MG63 (cell line): ENCODE measurements at regions not wholly inside any gene's neighbourhood (a gene's known extent, or its start where the extent isn't known, plus 50 kb on each side); places are given as distances from the start of the nearest gene placed in this dataset.
A peak's percentile ranks its signal among the peaks of the same experiment; 100 is the strongest.

Experiments used
- DNase-seq: peaks from one replicate; pipeline ENCODE4 v3.0.0-alpha.2; 2020
- H3K27me3 ChIP-seq: fragments of 250-450 bp; sonication (Bioruptor Pico); 2 replicates; pipeline ENCODE4 v1.5.1; 2020; ENCODE audit warnings: mild to moderate bottlenecking, moderate library complexity
- H3K36me3 ChIP-seq: fragments of 250-450 bp; sonication (Bioruptor Pico); 2 replicates; pipeline ENCODE4 v1.5.1; 2020; ENCODE audit warnings: mild to moderate bottlenecking, moderate library complexity
- H3K4me3 ChIP-seq: fragments of 250-450 bp; sonication (Bioruptor Pico); 2 replicates; pipeline ENCODE4 v1.5.1; 2020; ENCODE audit warnings: mild to moderate bottlenecking, moderate library complexity
- H3K9me3 ChIP-seq: fragments of 250-450 bp; sonication (Bioruptor Pico); 2 replicates; pipeline ENCODE4 v1.5.1; 2020; ENCODE audit warnings: mild to moderate bottlenecking, moderate library complexity

- Histone ChIP-seq H3K27me3 (no peaks in the 10 kb centered on the region), H3K4me3 (no peak overlapping the region), H3K36me3 (no peaks in the 10 kb centered on the region), H3K9me3 (peaks cover 3% of the 10 kb centered on the region; the same call in 1 of the 2 replicates)
- peak; percentile 4 for DNase-seq
Measured at GRCh38 chr12:88763536-88764100, 183.3 kb upstream of the KITLG start.

- no peak for DNase-seq
- H3K36me3 ChIP-seq, result no peaks in the 10 kb centered on the region
- no peaks in the 10 kb centered on the region for H3K27me3 ChIP-seq
- no peak overlapping the region for H3K4me3 ChIP-seq
- H3K9me3 ChIP-seq, result no peaks in the 10 kb centered on the region
Measured at GRCh38 chr12:88758176-88758575, 177.9 kb upstream of the KITLG start.

GRCh38 chr12:88756917-88757316 lies 176.6 kb upstream of the KITLG start:
- no peak for DNase-seq
- Histone ChIP-seq H3K36me3 (no peaks in the 10 kb centered on the region), H3K4me3 (no peak overlapping the region), H3K27me3 (no peaks in the 10 kb centered on the region), H3K9me3 (no peaks in the 10 kb centered on the region)

GRCh38 chr12:88756153-88756552 lies 175.9 kb upstream of the KITLG start:
- H3K9me3 ChIP-seq, result no peaks in the 10 kb centered on the region
- H3K4me3 ChIP-seq, result no peak overlapping the region
- DNase-seq, result no peak
- H3K36me3 ChIP-seq, result no peaks in the 10 kb centered on the region
- no peaks in the 10 kb centered on the region for H3K27me3 ChIP-seq

GRCh38 chr12:88753707-88754106 lies 173.4 kb upstream of the KITLG start:
- H3K27me3 ChIP-seq, result no peaks in the 10 kb centered on the region
- H3K36me3 ChIP-seq, result no peaks in the 10 kb centered on the region
- H3K4me3 ChIP-seq, result no peak overlapping the region
- no peaks in the 10 kb centered on the region for H3K9me3 ChIP-seq
- no peak for DNase-seq

- H3K4me3 ChIP-seq, result no peak overlapping the region
- no peaks in the 10 kb centered on the region for H3K9me3 ChIP-seq
- H3K27me3 ChIP-seq, result no peaks in the 10 kb centered on the region
- H3K36me3 ChIP-seq, result no peaks in the 10 kb centered on the region
- DNase-seq, result no peak
Measured at GRCh38 chr12:88753066-88753465, 172.8 kb upstream of the KITLG start.

- Histone ChIP-seq H3K9me3 (no peaks in the 10 kb centered on the region), H3K36me3 (no peaks in the 10 kb centered on the region), H3K4me3 (no peak overlapping the region), H3K27me3 (no peaks in the 10 kb centered on the region)
- DNase-seq, result no peak
Measured at GRCh38 chr12:88752183-88752582, 171.9 kb upstream of the KITLG start.

- Histone ChIP-seq H3K9me3 (no peaks in the 10 kb centered on the region), H3K27me3 (no peaks in the 10 kb centered on the region), H3K36me3 (no peaks in the 10 kb centered on the region), H3K4me3 (no peak overlapping the region)
- DNase-seq, result no peak
Measured at GRCh38 chr12:88750867-88751543, 170.7 kb upstream of the KITLG start.

- H3K9me3 ChIP-seq, result no peaks in the 10 kb centered on the region
- no peaks in the 10 kb centered on the region for H3K27me3 ChIP-seq
- no peak for DNase-seq
- H3K4me3 ChIP-seq, result no peak overlapping the region
- no peaks in the 10 kb centered on the region for H3K36me3 ChIP-seq
Measured at GRCh38 chr12:88746386-88746785, 166.1 kb upstream of the KITLG start.

- DNase-seq, result no peak
- Histone ChIP-seq H3K9me3 (no peaks in the 10 kb centered on the region), H3K4me3 (no peak overlapping the region), H3K27me3 (no peaks in the 10 kb centered on the region), H3K36me3 (no peaks in the 10 kb centered on the region)
Measured at GRCh38 chr12:88743946-88744685, 163.8 kb upstream of the KITLG start.

GRCh38 chr12:88737838-88738472 lies 157.7 kb upstream of the KITLG start:
- DNase-seq, result no peak
- Histone ChIP-seq H3K27me3 (no peaks in the 10 kb centered on the region), H3K36me3 (no peaks in the 10 kb centered on the region; the same call in 1 of the 2 replicates), H3K9me3 (no peaks in the 10 kb centered on the region), H3K4me3 (no peak overlapping the region)

- H3K4me3 ChIP-seq, result no peak overlapping the region
Measured at GRCh38 chr12:88736031-88736430, 155.8 kb upstream of the KITLG start.

GRCh38 chr12:88733008-88733407 lies 152.7 kb upstream of the KITLG start:
- Histone ChIP-seq H3K4me3 (no peak overlapping the region), H3K9me3 (no peaks in the 10 kb centered on the region; the same call in 1 of the 2 replicates), H3K36me3 (no peaks in the 10 kb centered on the region; the same call in 1 of the 2 replicates), H3K27me3 (no peaks in the 10 kb centered on the region)
- no peak for DNase-seq

More at GRCh38 chr12:88736031-88736430, 155.8 kb upstream of the KITLG start:
- no peaks in the 10 kb centered on the region for H3K9me3 ChIP-seq
- no peaks in the 10 kb centered on the region for H3K27me3 ChIP-seq
- no peaks in the 10 kb centered on the region; the same call in 1 of the 2 replicates for H3K36me3 ChIP-seq
- no peak for DNase-seq

GRCh38 chr12:88729196-88729595 lies 148.9 kb upstream of the KITLG start:
- Histone ChIP-seq H3K4me3 (no peak overlapping the region), H3K36me3 (no peaks in the 10 kb centered on the region), H3K9me3 (no peaks in the 10 kb centered on the region; the same call in 1 of the 2 replicates), H3K27me3 (no peaks in the 10 kb centered on the region)
- DNase-seq, result no peak

GRCh38 chr12:88726806-88727720 lies 146.8 kb upstream of the KITLG start:
- DNase-seq, result peak; percentile 55
- H3K36me3 ChIP-seq, result no peaks in the 10 kb centered on the region
- H3K27me3 ChIP-seq, result no peaks in the 10 kb centered on the region
- no peaks in the 10 kb centered on the region; the same call in 1 of the 2 replicates for H3K9me3 ChIP-seq
- H3K4me3 ChIP-seq, result no peak overlapping the region

- no peak for DNase-seq
- Histone ChIP-seq H3K4me3 (no peak overlapping the region), H3K36me3 (no peaks in the 10 kb centered on the region), H3K9me3 (no peaks in the 10 kb centered on the region; the same call in 1 of the 2 replicates), H3K27me3 (no peaks in the 10 kb centered on the region)
Measured at GRCh38 chr12:88725592-88726143, 145.4 kb upstream of the KITLG start.
